ENCODE measurements at regions not wholly inside any gene's neighbourhood (a gene's known extent, or its start where the extent isn't known, plus 50 kb on each side); places are given as distances from the start of the nearest gene placed in this dataset.
A peak's percentile ranks its signal among the peaks of the same experiment; 100 is the strongest.

DNA sequence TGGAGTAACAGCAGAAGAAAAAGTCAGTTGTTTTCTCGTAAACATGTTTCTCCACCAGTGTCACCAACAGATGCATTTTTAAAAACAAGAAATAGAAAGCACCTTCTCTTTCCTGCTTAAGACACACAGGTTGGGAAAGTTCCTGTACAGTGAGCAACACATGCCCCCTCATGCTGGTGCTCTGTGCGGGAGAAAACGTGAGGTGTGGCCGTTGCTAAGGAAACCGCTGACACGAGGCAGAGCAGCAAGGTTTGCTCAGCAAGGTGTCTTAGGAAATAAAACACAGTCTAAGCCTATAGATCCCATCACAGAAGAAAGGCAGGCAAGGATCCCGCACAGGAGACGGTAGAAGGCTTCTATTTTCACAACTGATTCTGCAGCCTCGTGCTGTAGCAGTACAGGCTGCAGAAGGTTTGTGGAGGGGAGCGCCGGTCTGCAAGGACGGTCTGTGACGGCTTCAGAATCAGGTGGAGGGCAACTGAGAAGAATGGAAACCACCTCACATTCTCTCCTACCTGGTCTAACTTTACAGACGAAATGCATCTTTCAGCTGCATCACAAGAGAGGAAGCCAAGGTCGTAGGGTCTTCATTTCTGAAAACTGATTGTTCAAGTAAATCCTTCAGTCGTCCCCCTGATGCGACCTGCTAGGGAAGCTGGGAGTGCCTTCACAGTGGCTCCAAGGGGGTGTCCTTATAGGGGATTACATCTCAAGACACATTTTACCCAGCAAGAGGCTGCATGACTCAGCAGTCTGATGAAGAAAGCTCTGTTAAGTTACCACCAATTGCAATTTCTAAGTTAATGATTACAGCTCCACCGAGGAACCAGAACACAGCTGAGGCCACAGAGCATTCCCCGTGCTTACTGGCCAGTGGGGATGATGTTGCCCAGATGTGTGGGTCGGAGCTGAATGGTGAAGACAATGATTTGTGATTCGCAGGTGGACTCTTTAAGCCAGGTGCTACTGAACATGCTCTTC lies 150.7 kb upstream of the KLF14 start:
- Mint-ChIP-seq H3K9me3 (no peaks in the 10 kb centered on the region), H3K36me3 (peaks cover 25 to 68% of the 10 kb centered on the region in 2 donors), H3K27ac (peak overlapping the region; percentile 76 to 95)
- DNase-seq (ENCODE audit: low spot score in 2 of 2) (no peak), ATAC-seq (no peak)

DNA sequence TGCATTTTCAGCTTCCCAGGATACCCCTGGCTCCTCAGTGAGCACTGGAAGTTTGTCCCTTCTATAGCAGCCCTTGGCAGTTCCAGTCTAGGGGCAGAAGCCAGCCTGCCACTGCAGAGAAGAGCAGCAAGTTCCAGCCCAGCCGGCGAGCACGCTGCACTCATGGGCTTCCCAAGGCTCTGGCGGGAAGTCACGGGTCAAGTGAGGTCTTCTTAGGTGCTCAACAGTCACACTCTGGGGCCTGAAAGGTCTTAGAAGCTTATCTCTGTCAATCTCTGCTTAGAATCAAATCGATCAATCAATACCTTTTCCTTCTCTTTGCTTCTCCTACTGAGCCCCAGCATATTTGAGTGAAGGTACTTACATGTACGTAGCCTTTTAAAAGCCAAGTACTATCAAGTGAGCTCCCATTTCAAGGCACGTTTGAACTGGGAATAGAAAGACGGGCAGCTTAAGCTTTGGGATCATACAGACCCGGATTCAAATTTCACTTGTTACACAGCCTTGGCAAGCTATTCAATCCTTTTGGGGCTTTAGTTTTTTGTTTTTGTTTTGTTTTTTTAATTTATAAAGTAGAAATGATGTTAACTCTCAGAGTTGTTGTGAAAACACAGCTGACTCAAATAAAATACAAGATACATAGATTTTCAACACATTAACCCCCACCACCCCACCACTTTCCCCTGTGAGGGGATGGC lies 152.6 kb upstream of the KLF14 start:
- Mint-ChIP-seq H3K9me3 (no peaks in the 10 kb centered on the region), H3K36me3 (peaks cover 23 to 73% of the 10 kb centered on the region in 2 donors), H3K27ac (peak overlapping the region; percentile 76 to 97)
- DNase-seq (ENCODE audit: low spot score in 2 of 2) (no peak), ATAC-seq (no peak)

DNA sequence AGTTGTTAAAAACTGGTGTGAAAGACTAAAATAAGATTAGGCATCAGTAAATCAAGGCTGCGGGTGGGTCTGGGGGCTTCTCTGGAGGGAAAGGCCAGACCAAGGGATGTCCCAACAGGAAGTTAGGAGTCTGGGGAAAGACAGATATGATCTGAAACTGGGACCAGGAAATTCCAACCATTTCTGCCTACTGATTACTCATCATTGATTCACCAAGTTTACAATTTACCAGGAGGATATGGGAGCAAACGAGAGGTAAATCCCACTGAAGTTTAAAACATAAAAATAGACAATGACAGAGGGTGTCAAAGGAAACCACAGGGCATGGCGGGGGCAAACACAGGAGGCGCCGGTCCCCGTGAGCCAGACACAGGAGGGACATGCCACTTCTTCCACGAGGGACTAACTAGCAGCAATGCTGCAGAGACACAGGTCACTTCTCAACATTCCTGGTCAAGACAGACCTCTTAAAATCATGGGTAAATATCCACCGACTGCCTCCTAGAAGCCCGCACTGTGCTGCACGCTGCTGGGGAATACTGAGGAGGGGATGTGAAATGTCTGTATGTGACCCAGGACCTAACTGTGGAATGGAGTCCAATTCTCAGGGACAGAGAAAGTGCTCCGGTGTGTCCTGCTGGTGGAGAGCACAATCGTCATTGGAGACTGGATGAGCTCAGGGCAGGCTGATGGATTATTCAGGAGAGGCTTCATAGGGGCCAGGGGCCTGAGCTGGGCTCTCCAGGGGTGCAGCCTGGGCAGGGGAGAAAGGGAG lies 153.4 kb upstream of the KLF14 start:
- no peaks in the 10 kb centered on the region for H3K9me3 Mint-ChIP-seq
- ATAC-seq (peak in 1 of 2 donors; percentile 8), DNase-seq (ENCODE audit: low spot score in 2 of 2) (no peak)

DNA sequence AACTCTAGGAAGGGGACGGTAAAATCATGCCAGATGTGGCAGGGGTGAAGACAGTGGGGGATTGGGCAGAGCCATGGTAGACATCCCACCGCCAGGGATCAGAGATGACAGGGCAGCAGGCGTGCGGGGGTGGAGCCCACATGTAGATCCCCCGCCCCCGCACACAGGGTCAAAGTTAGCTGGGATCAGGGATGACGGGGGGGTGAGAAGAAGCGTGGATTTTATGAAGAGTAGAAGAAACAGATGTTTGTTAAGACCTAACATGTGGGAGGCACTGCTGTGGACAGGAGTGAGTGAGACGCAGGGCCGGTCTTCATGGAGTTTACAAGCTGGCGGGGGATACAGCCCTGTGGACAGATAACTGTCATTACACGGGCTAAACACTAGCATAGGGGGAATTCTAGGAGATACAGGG lies 154.0 kb upstream of the KLF14 start:
- peak overlapping the region; percentile 29 to 97 for H3K27ac Mint-ChIP-seq
- DNase-seq (ENCODE audit: low spot score in 2 of 2) (no peak), ATAC-seq (peak in 1 of 2 donors; percentile 31)
- peaks cover 11 to 67% of the 10 kb centered on the region in 2 donors for H3K36me3 Mint-ChIP-seq
- H3K9me3 Mint-ChIP-seq: no peaks in the 10 kb centered on the region

More for the DNA sequence above, 153.4 kb upstream of the KLF14 start:
- peak overlapping the region; percentile 29 to 97 for H3K27ac Mint-ChIP-seq
- H3K36me3 Mint-ChIP-seq: peaks cover 15 to 66% of the 10 kb centered on the region in 2 donors

DNA sequence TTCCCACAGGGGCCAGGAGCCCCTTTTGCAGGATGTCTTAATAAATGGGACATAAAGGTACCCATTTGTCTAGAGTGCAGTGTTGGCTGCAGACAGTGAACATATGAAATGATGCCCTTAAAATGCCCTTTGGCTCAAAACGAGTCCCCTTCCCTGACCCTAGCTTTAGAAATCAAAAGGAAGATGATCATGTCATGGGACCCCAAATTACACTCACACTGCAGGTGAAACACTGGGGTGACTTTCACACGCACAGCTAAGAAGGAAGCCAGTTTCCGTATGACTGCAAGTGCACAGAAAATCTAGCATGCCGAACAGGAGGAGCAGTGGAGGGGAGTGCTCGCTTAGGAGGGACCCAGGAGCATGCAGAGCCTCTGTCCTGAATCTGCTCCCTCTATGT lies 154.5 kb upstream of the KLF14 start:
- Mint-ChIP-seq H3K36me3 (peaks cover 11 to 69% of the 10 kb centered on the region in 2 donors), H3K27ac (peak overlapping the region; percentile 29 to 97), H3K9me3 (no peaks in the 10 kb centered on the region)
- peak; percentile 9 for ATAC-seq
- no peak for DNase-seq (ENCODE audit: low spot score in 2 of 2)

DNA sequence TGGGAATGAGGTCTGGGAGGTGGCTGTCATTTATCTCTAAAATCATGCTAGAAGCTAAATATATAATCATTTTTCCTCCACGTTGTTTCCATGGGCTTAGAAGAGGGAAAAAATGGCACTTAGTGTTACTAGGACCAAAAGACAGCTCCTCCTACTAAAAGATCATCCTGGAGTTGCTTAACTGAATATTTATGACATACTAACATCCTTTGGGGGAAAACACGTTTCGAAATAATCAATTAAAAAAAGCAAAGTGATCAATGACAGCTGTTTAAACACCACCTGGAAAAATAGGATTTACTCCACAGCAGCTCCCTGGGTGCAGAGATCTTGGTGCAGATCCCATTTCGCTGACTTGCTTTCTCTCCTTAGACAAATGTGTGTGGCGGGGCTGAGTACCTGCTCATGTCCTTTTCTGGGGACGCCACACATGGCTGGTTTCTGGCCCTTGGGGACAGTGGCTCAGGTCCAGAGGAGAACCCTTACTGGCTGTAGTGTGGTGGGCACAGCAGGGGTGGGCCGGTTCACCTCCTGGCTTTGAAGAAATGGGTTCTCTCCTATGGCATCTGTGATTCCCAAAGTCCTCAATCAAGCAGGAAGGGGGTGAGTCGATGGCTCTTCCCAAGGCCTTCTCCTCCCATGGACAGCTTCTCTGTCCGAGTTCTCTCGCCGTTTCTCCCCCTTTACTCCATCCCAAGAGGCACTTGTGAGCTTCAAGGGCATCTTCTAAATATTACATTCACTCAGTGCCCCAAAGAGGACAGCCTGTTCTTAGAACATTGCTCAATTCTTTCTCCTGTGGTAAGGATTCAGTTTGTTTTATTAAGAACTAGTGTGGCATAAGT lies 156.4 kb upstream of the KLF14 start:
- H3K27ac Mint-ChIP-seq: peak overlapping the region; percentile 81 to 95
- DNase-seq (ENCODE audit: low spot score in 2 of 2): no peak
- H3K36me3 Mint-ChIP-seq: peaks cover 12 to 69% of the 10 kb centered on the region in 2 donors
- ATAC-seq: no peak
- H3K9me3 Mint-ChIP-seq: no peaks in the 10 kb centered on the region

DNA sequence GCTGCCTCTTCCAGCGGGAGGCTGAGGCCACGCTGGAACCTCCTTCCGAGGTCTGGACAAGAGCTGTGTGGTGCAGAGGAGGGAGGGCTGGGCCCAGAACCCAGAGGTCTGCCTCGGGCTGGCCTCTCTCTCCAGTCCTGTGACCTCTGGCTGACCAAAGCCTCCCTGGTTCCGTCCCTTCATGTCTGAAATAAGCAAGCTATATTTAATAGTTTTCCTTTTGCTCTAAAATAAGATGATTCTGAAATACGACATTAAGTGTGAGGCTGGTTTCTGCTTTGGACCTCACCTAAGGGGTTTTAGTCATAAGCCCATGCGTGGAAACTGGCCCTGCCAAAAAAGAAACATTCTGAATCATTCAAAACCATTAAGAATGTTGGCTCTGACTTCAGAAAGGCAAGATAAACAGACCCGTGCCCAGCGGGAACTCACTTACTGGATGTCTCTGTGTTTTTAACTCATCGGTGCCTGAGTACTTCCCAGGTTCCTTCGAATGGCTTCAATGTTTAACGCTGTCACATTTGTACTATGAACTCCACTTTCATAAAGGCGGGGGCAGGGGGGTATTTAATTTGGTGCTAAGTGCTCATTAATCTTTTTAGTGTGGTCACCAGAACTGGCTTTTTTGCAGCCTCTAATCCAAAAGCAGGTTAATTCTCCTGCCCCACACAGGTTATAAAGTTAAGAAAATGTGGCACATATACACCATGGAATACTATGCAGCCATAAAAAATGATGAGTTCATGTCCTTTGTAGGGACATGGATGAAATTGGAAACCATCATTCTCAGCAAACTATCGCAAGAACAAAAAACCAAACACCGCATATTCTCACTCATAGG lies 157.5 kb upstream of the KLF14 start:
- DNase-seq (ENCODE audit: low spot score in 2 of 2): no peak
- no peak for ATAC-seq
- Mint-ChIP-seq H3K9me3 (no peaks in the 10 kb centered on the region), H3K27ac (peak overlapping the region; percentile 81 to 95), H3K36me3 (peaks cover 20 to 72% of the 10 kb centered on the region in 2 donors)

DNA sequence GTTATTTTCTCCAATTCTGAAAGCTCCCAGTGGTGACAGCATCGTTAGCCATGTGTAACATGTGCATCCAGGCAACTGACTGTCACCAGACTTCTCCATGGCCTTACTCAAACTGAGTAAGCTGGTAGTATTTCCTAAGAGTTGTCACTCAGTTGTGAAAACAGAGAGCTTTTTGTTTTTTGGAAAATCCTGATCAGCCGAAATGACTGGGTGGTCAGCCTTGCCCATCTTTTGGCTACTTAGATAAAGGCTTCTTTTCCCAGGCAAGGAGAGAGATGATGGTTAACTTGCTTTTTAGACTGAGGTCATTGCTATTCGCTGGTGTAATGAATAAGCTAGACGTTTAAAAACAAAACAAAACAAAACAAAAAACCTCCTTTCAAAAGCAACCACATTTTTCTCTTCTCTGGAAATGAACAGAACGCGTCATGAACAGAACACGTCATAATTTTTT lies 159.5 kb upstream of the KLF14 start:
- Mint-ChIP-seq H3K27ac (peak overlapping the region; percentile 90 to 98), H3K9me3 (no peaks in the 10 kb centered on the region), H3K36me3 (peaks cover 28 to 75% of the 10 kb centered on the region in 2 donors)
- ATAC-seq: peak; percentile 26 to 40
- no peak for DNase-seq (ENCODE audit: low spot score in 2 of 2)

DNA sequence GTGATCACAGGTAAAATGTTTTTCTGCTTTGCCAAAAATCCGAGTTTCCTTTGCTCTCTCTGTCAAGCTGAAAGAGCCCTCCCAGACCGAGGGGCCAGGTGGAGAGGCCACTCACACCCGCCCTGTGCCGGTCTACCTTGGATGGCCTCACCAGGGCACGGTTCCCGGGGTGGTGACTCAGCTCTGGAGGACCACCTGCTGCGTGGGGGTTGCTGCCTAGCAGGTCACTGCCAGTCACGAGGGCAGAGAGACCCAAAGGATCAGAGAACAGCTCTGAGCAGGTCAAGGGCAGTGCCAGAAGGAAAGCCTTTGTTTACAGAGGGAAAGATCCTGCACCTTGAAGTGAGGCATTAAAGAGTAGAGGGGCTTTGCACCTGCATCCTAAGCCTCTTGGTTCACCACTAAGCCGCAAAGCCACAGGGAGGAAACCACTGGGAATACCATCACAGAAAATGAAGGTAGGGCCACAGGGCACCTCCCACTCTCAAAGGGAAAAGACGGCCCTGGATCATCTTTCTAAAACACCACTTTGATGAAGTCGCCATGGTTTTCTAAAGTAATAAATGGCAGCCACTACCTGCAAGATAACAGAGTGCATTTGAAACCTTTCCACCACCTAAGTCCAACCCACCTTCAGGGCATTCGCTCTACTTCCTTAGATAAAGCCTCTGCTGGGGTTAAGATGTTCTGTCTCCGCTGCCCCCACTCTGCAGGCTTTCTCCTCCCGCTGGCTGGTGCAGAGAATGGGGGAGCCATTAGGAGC lies 160.3 kb upstream of the KLF14 start:
- DNase-seq (ENCODE audit: low spot score in 2 of 2) (no peak), ATAC-seq (peak; percentile 30 to 38)
- Mint-ChIP-seq H3K9me3 (no peaks in the 10 kb centered on the region), H3K36me3 (peaks cover 28 to 74% of the 10 kb centered on the region in 2 donors), H3K27ac (peak overlapping the region; percentile 90 to 98)

DNA sequence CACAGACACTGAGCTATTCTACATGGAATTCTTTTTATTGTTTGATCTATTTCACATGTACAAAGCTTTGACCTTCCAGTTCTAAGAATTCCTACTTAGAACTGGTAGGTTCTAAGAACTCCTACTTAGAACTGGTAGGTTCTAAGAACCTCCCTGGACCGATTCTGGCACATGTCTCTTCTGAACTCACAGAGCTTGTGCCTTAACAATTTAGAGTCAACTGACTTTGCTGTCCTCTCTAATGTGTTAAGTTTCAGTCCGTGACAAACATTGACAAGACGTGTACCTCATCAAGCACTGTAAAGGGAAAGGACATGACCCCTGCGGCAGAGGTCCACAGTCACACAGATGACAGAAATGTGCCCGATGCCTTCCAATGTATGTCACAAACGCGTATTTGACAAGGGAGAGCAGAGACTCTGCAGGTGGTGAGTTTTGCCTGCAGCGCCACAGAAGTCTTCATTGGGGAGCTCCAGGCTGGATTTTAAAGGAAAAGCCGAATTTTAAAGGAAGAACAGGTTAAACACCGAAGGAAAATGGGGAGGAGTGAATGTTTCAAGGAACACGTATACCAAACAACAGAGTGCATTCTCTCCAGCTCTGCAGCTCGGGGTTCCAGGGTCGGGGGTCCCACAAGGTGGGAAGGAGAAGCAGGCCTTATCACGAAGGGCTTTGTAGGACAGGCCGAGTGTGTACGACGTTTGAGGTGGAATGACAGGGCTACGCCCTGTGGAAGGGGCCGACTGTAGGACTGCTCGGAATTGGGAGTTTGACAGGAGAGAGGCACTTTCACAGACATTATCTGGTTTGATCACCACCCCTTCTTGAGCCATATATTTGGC lies 161.1 kb upstream of the KLF14 start:
- ATAC-seq (no peak), DNase-seq (ENCODE audit: low spot score in 2 of 2) (no peak)
- no peaks in the 10 kb centered on the region for H3K9me3 Mint-ChIP-seq
- peaks cover 28 to 81% of the 10 kb centered on the region in 2 donors for H3K36me3 Mint-ChIP-seq
- H3K27ac Mint-ChIP-seq: peak overlapping the region; percentile 90 to 98

DNA sequence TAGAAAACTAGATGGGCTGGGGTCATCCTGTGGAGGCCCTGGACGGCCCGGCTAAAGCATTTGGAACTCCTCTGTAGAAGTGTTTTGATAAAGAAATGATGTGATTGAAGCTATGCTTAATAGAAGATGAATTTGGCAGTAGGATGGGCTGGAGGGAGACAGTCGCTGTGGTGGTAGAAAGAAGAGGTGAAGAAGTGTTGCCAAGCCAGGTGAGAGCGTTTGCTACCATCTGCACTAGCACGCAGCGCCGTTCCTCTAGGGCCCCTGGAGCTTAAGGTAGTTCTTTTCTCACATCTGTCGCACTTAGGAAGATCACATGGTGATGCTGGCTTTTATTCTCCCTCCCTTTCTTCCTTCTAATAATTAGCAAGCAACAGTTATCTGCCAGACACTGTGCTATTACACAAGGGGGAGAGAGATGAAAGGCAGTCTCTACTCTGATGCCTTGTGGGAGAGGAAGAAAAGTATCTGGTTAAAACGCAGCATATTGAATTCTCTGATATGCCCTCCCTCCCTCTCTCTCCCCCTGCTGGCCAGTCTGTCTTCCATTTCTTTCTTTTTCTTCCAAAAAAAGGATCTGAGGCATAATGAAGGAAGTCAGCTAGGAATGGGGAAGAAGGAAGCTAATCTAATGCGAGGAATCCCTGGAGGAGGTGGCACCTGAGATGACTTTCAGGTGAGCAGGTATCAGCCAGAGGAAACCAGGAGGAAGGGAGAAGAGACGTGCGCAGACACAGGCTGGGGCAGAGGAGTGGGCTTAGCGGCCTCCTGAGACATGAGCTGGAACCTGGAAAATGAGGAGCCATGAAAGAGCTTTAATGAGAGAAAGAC lies 162.3 kb upstream of the KLF14 start:
- DNase-seq (ENCODE audit: low spot score in 2 of 2) (no peak), ATAC-seq (no peak)
- H3K36me3 Mint-ChIP-seq: peaks cover 21 to 78% of the 10 kb centered on the region in 2 donors
- peak overlapping the region; percentile 90 to 98 for H3K27ac Mint-ChIP-seq
- H3K9me3 Mint-ChIP-seq: no peaks in the 10 kb centered on the region

DNA sequence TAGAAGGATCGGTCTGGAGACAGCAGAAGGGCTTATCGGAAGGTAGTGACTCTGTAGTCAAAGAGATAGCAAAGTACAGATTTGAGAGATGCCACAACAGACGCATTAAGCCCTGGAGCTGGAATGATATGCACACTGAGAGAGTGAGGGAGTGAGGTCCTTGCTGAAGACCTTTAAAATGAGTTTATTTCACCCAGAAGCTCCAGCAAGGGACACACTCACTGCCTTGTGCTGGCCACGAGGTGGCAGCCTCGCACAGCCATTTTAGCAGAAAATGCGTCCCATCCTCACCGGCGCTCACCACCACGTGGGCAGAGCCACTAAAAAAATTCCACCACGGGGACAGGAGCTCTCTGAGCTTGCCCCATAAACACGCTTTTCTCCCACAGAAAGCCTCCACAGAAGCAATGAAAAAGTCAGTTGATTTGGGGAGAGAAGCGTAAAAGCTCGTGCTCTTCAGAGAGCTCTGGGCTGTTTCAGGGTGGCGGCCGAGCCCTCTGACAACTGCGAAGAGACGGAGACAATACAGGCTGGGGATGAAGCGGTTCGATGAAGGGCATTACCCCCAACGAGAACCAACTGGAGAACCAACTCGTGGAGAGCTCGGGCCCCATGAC lies 163.0 kb upstream of the KLF14 start:
- H3K36me3 Mint-ChIP-seq: peaks cover 21 to 82% of the 10 kb centered on the region in 2 donors
- no peaks in the 10 kb centered on the region for H3K9me3 Mint-ChIP-seq
- DNase-seq (ENCODE audit: low spot score in 2 of 2) (peak; percentile 65 to 78), ATAC-seq (peak; percentile 54 to 81)
- peak overlapping the region; percentile 90 to 98 for H3K27ac Mint-ChIP-seq
